CD14-positive monocyte (primary cell): ENCODE measurements at regions not wholly inside any gene's neighbourhood (a gene's known extent, or its start where the extent isn't known, plus 50 kb on each side); places are given as distances from the start of the nearest gene placed in this dataset.

Experiments used
- DNase-seq, 3 donors: peaks; one replicate each; pipeline ENCODE4 v3.0.0-alpha.2; 2011 to 2022
- H2AFZ ChIP-seq: 2 replicates; pipeline ENCODE4 v1.6.0; 2012; ENCODE audit warnings: mild to moderate bottlenecking, low read depth, low read length, inconsistent platforms; ENCODE audit not compliant: insufficient read depth, poor library complexity, severe bottlenecking
- H3K27ac ChIP-seq, 2 donors: 1 replicate in 1 of 2; 2 replicates in 1 of 2; pipeline ENCODE4 v1.5.1; 2012 to 2013; ENCODE audit warnings: low read length in 2 of 2, control low read depth in 1 of 2, inconsistent platforms in 1 of 2, low read depth in 1 of 2, mild to moderate bottlenecking in 1 of 2
- H3K27me3 ChIP-seq, 2 donors: one replicate each; pipeline versions ENCODE4 v1.6.0 to v1.6.1; 2011 to 2013; ENCODE audit warnings: low read length in 2 of 2; ENCODE audit not compliant: control insufficient read depth in 2 of 2, insufficient read depth in 2 of 2
- H3K36me3 ChIP-seq, 2 donors: replicated peaks in 1 of 2; 1 replicate in 1 of 2; 2 replicates in 1 of 2; pipeline versions ENCODE4 v1.5.1 to v1.6.1; 2012 to 2013; ENCODE audit warnings: low read length in 2 of 2, control low read depth in 1 of 2, inconsistent platforms in 1 of 2, mild to moderate bottlenecking in 1 of 2; ENCODE audit not compliant: insufficient read depth in 2 of 2, control insufficient read depth in 1 of 2
- H3K4me1 ChIP-seq, 2 donors: 1 replicate in 1 of 2; 2 replicates in 1 of 2; pipeline versions ENCODE4 v1.5.1 to v1.6.1; 2012 to 2013; ENCODE audit warnings: low read length in 2 of 2, control low read depth in 1 of 2, inconsistent platforms in 1 of 2, mild to moderate bottlenecking in 1 of 2, moderate library complexity in 1 of 2; ENCODE audit not compliant: insufficient read depth in 2 of 2, control insufficient read depth in 1 of 2
- H3K4me2 ChIP-seq: replicated peaks from 2 replicates; pipeline ENCODE3; 2012; ENCODE audit warnings: low read length, moderate library complexity, mild to moderate bottlenecking; ENCODE audit not compliant: poor library complexity, severe bottlenecking; ENCODE audit errors: extremely low read depth
- H3K4me3 ChIP-seq, 3 experiments: fragments of 200-600 bp in 1 of 3; sonication (generic) in 1 of 3; replicated peaks in 1 of 3; 1 replicate in 2 of 3; 2 replicates in 1 of 3; pipeline ENCODE4 v1.5.1; 2011 to 2013; ENCODE audit warnings: low read length in 3 of 3, mild to moderate bottlenecking in 3 of 3, control low read depth in 2 of 3, low read depth in 2 of 3, inconsistent platforms in 1 of 3, moderate library complexity in 1 of 3
- H3K79me2 ChIP-seq: 2 replicates; pipeline ENCODE4 v1.6.0; 2012; ENCODE audit warnings: mild to moderate bottlenecking, control low read depth, inconsistent platforms, low read length, moderate library complexity; ENCODE audit not compliant: insufficient read depth
- H3K9ac ChIP-seq: 2 replicates; pipeline ENCODE4 v1.6.0; 2017; ENCODE audit warnings: low read length, mild to moderate bottlenecking; ENCODE audit not compliant: insufficient read depth, poor library complexity, severe bottlenecking
- H3K9me3 ChIP-seq, 2 donors: replicated peaks in 1 of 2; 1 replicate in 1 of 2; 2 replicates in 1 of 2; pipeline versions ENCODE4 v1.5.1 to v1.6.1; 2012 to 2013; ENCODE audit warnings: low read length in 2 of 2, control low read depth in 1 of 2; ENCODE audit not compliant: control insufficient read depth in 1 of 2, insufficient read depth in 1 of 2
- H4K20me1 ChIP-seq: 2 replicates; pipeline ENCODE4 v1.6.0; 2012; ENCODE audit warnings: mild to moderate bottlenecking, low read length, control low read depth, moderate library complexity; ENCODE audit not compliant: insufficient read depth
- H3K27ac Mint-ChIP-seq, 7 donors: one replicate each; pipeline ENCODE4 v1.8.0; 2020; ENCODE audit warnings: mild to moderate bottlenecking in 7 of 7, mixed read lengths in 7 of 7, moderate library complexity in 6 of 7, inconsistent platforms in 2 of 7
- H3K27me3 Mint-ChIP-seq, 3 donors: one replicate each; pipeline ENCODE4 v1.8.0; 2021 to 2022; ENCODE audit warnings: low read depth in 3 of 3, mild to moderate bottlenecking in 3 of 3, mixed read lengths in 3 of 3, moderate library complexity in 3 of 3, inconsistent platforms in 1 of 3
- H3K36me3 Mint-ChIP-seq, 2 donors: one replicate each; pipeline ENCODE4 v1.8.0; 2020; ENCODE audit warnings: mixed read lengths in 2 of 2, inconsistent platforms in 1 of 2, mild to moderate bottlenecking in 1 of 2
- H3K4me1 Mint-ChIP-seq: one replicate; pipeline ENCODE4 v1.8.0; 2020; ENCODE audit warnings: mild to moderate bottlenecking, mixed read lengths
- H3K4me3 Mint-ChIP-seq, 2 donors: one replicate each; pipeline ENCODE4 v1.8.0; 2020; ENCODE audit warnings: mild to moderate bottlenecking in 2 of 2, mixed read lengths in 2 of 2, moderate library complexity in 1 of 2
- H3K9me3 Mint-ChIP-seq, 7 donors: one replicate each; pipeline ENCODE4 v1.8.0; 2020 to 2022; ENCODE audit warnings: mixed read lengths in 7 of 7, mild to moderate bottlenecking in 6 of 7, moderate library complexity in 6 of 7, inconsistent platforms in 2 of 7
- WGBS: methylation state at CpG from one replicate; pipeline ENCODE4 v1.1.5; 2013; ENCODE audit warnings: missing lambda C conversion rate; ENCODE audit not compliant: insufficient coverage; 5-methylcytosine and 5-hydroxymethylcytosine counted together
- intact Hi-C, 2 donors: fragments of 100-400 bp; cut with micrococcal nuclease; formaldehyde crosslinking; loops; one replicate each; pipeline versions ENCODE4 v1.15.0 to v1.15.1; 2023
- TF ChIP-seq, protein P1 (sequence below): fragments of 200-600 bp; IDR thresholded peaks from one replicate; pipeline ENCODE4 v1.8.0; 2022; ENCODE audit warnings: antibody characterized with exemption, mild to moderate bottlenecking

DNA sequence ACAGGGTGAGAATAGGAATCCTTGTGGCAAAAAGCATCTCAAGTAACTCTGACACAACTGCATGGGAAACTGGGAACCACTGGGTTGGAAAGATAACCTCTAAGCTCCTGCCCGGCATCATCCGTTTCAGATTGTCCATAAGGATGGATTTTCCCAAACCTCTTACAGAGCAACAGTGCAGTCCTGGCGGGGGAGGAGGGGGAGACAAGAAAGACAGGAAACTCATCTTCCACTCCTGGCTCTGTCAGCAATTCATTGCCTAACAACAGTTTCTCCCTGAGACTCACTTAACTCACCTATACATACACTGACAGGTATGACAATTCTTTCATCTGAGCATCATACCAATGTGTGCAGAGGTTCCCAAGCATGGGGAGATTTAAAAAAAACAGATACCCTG, 279.0 kb downstream of the RPLP1 start:
- DNase-seq = no peak
- no peaks in the 10 kb centered on the region for H3K79me2 ChIP-seq
- intact Hi-C loops = no loop called here
- H3K9ac ChIP-seq = no peak overlapping the region
- H2AFZ ChIP-seq = no peak overlapping the region
- H4K20me1 ChIP-seq = no peaks in the 10 kb centered on the region
- no peaks in the 10 kb centered on the region for H3K27me3 ChIP-seq
- no peak overlapping the region for H3K27ac ChIP-seq
- Mint-ChIP-seq H3K27me3 (peaks cover 0 to 3% (median 0%) of the 10 kb centered on the region in 3 donors), H3K9me3 (peaks cover 0 to 2% (median 0%) of the 10 kb centered on the region in 7 donors), H3K4me3 (no peak overlapping the region), H3K36me3 (peaks cover 2 to 3% of the 10 kb centered on the region in 2 donors), H3K4me1 (peaks cover 45% of the 10 kb centered on the region), H3K27ac (peak overlapping the region in 1 of 7 donors; percentile 45)
- no peaks in the 10 kb centered on the region for H3K36me3 ChIP-seq
- WGBS = no CpG with 5 or more reads among the region's 3 CpGs
- TF ChIP-seq, protein P1, sequence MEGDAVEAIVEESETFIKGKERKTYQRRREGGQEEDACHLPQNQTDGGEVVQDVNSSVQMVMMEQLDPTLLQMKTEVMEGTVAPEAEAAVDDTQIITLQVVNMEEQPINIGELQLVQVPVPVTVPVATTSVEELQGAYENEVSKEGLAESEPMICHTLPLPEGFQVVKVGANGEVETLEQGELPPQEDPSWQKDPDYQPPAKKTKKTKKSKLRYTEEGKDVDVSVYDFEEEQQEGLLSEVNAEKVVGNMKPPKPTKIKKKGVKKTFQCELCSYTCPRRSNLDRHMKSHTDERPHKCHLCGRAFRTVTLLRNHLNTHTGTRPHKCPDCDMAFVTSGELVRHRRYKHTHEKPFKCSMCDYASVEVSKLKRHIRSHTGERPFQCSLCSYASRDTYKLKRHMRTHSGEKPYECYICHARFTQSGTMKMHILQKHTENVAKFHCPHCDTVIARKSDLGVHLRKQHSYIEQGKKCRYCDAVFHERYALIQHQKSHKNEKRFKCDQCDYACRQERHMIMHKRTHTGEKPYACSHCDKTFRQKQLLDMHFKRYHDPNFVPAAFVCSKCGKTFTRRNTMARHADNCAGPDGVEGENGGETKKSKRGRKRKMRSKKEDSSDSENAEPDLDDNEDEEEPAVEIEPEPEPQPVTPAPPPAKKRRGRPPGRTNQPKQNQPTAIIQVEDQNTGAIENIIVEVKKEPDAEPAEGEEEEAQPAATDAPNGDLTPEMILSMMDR = no peak
- H3K4me3 ChIP-seq = no peak overlapping the region
- peaks cover 29 to 32% of the 10 kb centered on the region in 2 donors for H3K4me1 ChIP-seq
- no peak overlapping the region for H3K4me2 ChIP-seq
- H3K9me3 ChIP-seq = no peaks in the 10 kb centered on the region

DNA sequence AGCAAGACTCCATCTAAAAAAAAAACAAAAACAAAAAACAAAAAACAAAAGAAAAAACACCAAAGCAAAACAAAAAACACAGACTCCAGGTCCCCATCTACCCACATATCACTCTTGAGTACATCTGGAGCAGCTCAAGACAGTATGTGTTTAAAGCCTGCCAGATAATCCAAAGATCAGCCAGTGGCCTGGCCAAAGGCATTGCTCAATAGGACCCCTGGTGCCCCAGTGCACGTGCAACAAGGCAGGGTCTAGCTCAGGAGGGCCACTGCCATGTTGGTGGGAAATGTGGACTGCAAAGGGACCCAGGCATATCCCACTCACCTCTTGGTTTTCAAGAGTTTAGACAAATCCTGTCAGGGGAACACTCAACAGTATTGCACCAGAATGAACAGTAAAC, 279.5 kb downstream of the RPLP1 start:
- no peaks in the 10 kb centered on the region for H3K9me3 ChIP-seq
- Mint-ChIP-seq H3K9me3 (peaks cover 0 to 2% (median 0%) of the 10 kb centered on the region in 7 donors), H3K4me1 (peaks cover 40% of the 10 kb centered on the region), H3K4me3 (no peak overlapping the region), H3K36me3 (peaks cover 2 to 3% of the 10 kb centered on the region in 2 donors), H3K27ac (no peak overlapping the region), H3K27me3 (peaks cover 0 to 2% (median 0%) of the 10 kb centered on the region in 3 donors)
- H4K20me1 ChIP-seq = no peaks in the 10 kb centered on the region
- 71% methylated on average over 1 of the region's 1 CpG for WGBS
- intact Hi-C loops = no loop called here
- H2AFZ ChIP-seq = no peak overlapping the region
- H3K4me3 ChIP-seq = no peak overlapping the region
- no peaks in the 10 kb centered on the region for H3K27me3 ChIP-seq
- no peaks in the 10 kb centered on the region for H3K79me2 ChIP-seq
- no peak for DNase-seq
- no peaks in the 10 kb centered on the region for H3K36me3 ChIP-seq
- no peak overlapping the region for H3K9ac ChIP-seq
- no peak overlapping the region for H3K27ac ChIP-seq
- H3K4me1 ChIP-seq = peaks cover 23 to 27% of the 10 kb centered on the region in 2 donors
- no peak overlapping the region for H3K4me2 ChIP-seq
- TF ChIP-seq, protein P1 = no peak
